ENCODE measurements at regions not wholly inside any gene's neighbourhood (a gene's known extent, or its start where the extent isn't known, plus 50 kb on each side); places are given as distances from the start of the nearest gene placed in this dataset.

DNA sequence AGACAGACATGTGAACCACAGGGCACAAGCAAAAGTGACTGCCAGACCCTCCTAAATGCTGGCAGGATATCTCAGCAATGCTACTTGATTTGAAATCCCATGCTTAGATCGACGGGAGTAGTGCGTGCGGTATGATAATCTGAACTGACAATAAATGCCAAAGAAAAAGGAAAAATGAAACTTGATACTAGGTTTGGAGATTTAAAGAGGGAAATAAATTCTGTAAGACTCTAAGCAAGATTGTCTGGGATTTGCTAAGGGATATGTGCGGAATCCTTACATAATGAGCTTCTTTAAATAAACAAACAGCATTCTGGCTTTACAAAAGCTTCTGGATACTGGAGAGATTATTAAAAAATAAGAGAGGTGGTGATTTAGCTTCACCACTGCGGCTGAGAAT is 203.6 kb downstream of the CAAP1 start:
- Histone ChIP-seq H3K27me3 (ENCODE audit: insufficient read depth, low read length) (no peaks in the 10 kb centered on the region), H3K4me2 (ENCODE audit: insufficient read depth, low read length) (no peak overlapping the region), H3K79me2 (ENCODE audit: insufficient read depth, low read length) (no peaks in the 10 kb centered on the region), H3K9me3 (ENCODE audit: low read depth, low read length) (no peaks in the 10 kb centered on the region), H3K4me1 (ENCODE audit: insufficient read depth, low read length) (no peaks in the 10 kb centered on the region), H2AFZ (ENCODE audit: low read length) (no peak overlapping the region), H3K27ac (ENCODE audit: low read depth, low read length) (no peak overlapping the region), H4K20me1 (ENCODE audit: insufficient read depth, low read length) (no peaks in the 10 kb centered on the region), H3K36me3 (ENCODE audit: insufficient read depth, low read length) (no peaks in the 10 kb centered on the region), H3K4me3 (ENCODE audit: insufficient read depth, low read length) (no peak overlapping the region)
- TF ChIP-seq, protein P1, sequence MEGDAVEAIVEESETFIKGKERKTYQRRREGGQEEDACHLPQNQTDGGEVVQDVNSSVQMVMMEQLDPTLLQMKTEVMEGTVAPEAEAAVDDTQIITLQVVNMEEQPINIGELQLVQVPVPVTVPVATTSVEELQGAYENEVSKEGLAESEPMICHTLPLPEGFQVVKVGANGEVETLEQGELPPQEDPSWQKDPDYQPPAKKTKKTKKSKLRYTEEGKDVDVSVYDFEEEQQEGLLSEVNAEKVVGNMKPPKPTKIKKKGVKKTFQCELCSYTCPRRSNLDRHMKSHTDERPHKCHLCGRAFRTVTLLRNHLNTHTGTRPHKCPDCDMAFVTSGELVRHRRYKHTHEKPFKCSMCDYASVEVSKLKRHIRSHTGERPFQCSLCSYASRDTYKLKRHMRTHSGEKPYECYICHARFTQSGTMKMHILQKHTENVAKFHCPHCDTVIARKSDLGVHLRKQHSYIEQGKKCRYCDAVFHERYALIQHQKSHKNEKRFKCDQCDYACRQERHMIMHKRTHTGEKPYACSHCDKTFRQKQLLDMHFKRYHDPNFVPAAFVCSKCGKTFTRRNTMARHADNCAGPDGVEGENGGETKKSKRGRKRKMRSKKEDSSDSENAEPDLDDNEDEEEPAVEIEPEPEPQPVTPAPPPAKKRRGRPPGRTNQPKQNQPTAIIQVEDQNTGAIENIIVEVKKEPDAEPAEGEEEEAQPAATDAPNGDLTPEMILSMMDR (IDR thresholded peaks at IDR 0.05; ENCODE audit: extremely low read depth, low read depth, low read length) = no peak
- no peak for DNase-seq (ENCODE audit: insufficient read length, low spot score, missing footprints)

DNA sequence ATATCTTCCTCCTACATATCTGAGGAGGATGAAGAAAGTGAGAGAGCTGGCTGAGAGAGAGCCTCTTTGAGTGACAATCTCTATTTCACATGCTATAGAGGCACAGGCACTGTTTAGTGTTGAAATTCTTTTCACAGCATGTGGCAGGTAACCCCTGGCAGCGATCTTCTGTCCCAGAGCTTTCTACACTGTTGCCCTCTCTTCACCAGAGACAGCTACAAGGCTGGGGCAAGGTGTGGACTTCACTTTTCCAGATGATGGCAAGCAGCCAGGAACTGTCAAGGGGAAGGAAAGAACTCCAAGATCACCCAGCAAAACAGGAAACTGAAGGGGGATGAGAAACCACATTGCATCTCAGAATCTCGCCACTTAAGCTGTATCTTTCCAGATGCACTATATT is 205.2 kb downstream of the CAAP1 start:
- no peaks in the 10 kb centered on the region for H4K20me1 ChIP-seq (ENCODE audit: insufficient read depth, low read length)
- TF ChIP-seq, protein P1 (IDR thresholded peaks at IDR 0.05; ENCODE audit: extremely low read depth, low read depth, low read length) = no peak
- no peaks in the 10 kb centered on the region for H3K36me3 ChIP-seq (ENCODE audit: insufficient read depth, low read length)
- H3K9me3 ChIP-seq (ENCODE audit: low read depth, low read length) = no peaks in the 10 kb centered on the region
- H3K4me2 ChIP-seq (ENCODE audit: insufficient read depth, low read length) = no peak overlapping the region
- H3K79me2 ChIP-seq (ENCODE audit: insufficient read depth, low read length) = no peaks in the 10 kb centered on the region
- H3K27ac ChIP-seq (ENCODE audit: low read depth, low read length) = no peak overlapping the region
- no peaks in the 10 kb centered on the region for H3K4me1 ChIP-seq (ENCODE audit: insufficient read depth, low read length)
- no peak overlapping the region for H3K4me3 ChIP-seq (ENCODE audit: insufficient read depth, low read length)
- H3K27me3 ChIP-seq (ENCODE audit: insufficient read depth, low read length) = no peaks in the 10 kb centered on the region
- H2AFZ ChIP-seq (ENCODE audit: low read length) = no peak overlapping the region
- DNase-seq (ENCODE audit: insufficient read length, low spot score, missing footprints) = no peak

DNA sequence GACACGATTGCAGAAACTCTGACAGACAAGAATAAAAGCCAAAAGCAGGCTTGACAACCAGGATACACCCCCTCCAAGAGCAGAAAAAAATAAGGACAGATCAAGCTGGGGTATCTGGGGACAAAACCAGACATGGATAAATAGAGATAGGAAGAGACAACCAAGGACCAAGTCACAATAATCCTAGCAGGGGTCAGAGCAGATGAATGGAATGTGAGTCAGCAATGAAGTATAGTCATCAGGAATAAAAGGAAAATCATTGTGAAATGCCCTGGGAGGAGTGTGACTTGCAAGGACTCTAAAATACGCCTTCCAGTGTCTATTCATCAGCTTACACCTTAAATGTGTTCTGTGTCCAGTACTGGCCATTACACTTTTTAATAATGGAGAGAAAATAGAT is 206.8 kb downstream of the CAAP1 start:
- Histone ChIP-seq H3K79me2 (ENCODE audit: insufficient read depth, low read length) (no peaks in the 10 kb centered on the region), H3K9me3 (ENCODE audit: low read depth, low read length) (no peaks in the 10 kb centered on the region), H3K4me2 (ENCODE audit: insufficient read depth, low read length) (no peak overlapping the region), H2AFZ (ENCODE audit: low read length) (no peak overlapping the region), H3K4me1 (ENCODE audit: insufficient read depth, low read length) (no peaks in the 10 kb centered on the region), H3K27me3 (ENCODE audit: insufficient read depth, low read length) (no peaks in the 10 kb centered on the region), H3K4me3 (ENCODE audit: insufficient read depth, low read length) (no peak overlapping the region), H4K20me1 (ENCODE audit: insufficient read depth, low read length) (no peaks in the 10 kb centered on the region), H3K36me3 (ENCODE audit: insufficient read depth, low read length) (no peaks in the 10 kb centered on the region), H3K27ac (ENCODE audit: low read depth, low read length) (no peak overlapping the region)
- DNase-seq (ENCODE audit: insufficient read length, low spot score, missing footprints) = no peak
- TF ChIP-seq, protein P1 (IDR thresholded peaks at IDR 0.05; ENCODE audit: extremely low read depth, low read depth, low read length) = no peak

DNA sequence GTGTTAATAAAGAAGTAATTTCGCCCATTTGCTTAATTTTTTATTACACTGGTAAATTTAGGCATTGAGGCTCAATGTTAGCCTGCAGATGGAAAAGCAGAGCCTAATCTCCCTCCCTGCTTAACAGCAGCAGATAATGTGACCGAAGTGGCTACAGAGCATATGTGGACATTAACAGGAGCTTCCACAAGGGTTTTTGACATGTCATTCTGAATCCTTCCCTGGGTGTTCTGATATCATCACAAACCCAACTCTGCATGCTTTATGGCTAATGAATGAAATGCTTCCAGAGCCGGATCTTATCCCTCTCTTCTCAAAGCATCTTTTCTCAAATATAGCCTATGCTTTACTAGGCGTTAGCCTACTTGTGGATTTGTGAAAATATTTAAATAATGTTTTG is 208.6 kb downstream of the CAAP1 start:
- no peaks in the 10 kb centered on the region for H3K4me1 ChIP-seq (ENCODE audit: insufficient read depth, low read length)
- no peaks in the 10 kb centered on the region for H3K36me3 ChIP-seq (ENCODE audit: insufficient read depth, low read length)
- no peak overlapping the region for H3K4me3 ChIP-seq (ENCODE audit: insufficient read depth, low read length)
- no peaks in the 10 kb centered on the region for H3K27me3 ChIP-seq (ENCODE audit: insufficient read depth, low read length)
- no peak overlapping the region for H3K4me2 ChIP-seq (ENCODE audit: insufficient read depth, low read length)
- no peak overlapping the region for H2AFZ ChIP-seq (ENCODE audit: low read length)
- H3K9me3 ChIP-seq (ENCODE audit: low read depth, low read length) = no peaks in the 10 kb centered on the region
- no peaks in the 10 kb centered on the region for H3K79me2 ChIP-seq (ENCODE audit: insufficient read depth, low read length)
- no peak overlapping the region for H3K27ac ChIP-seq (ENCODE audit: low read depth, low read length)
- TF ChIP-seq, protein P1 (IDR thresholded peaks at IDR 0.05; ENCODE audit: extremely low read depth, low read depth, low read length) = no peak
- DNase-seq (ENCODE audit: insufficient read length, low spot score, missing footprints) = no peak
- H4K20me1 ChIP-seq (ENCODE audit: insufficient read depth, low read length) = no peaks in the 10 kb centered on the region

All from osteoblast (primary cell).